HG03558 (cell line): ENCODE measurements at regions not wholly inside any gene's neighbourhood (a gene's known extent, or its start where the extent isn't known, plus 50 kb on each side); places are given as distances from the start of the nearest gene placed in this dataset.

ENCODE experiments used
- ATAC-seq: cut with Tn5 transposase; IDR thresholded peaks from one replicate; pipeline ENCODE4 v1.9.1; 2021; ENCODE audit warnings: moderate number of reproducible peaks; ENCODE audit not compliant: unreplicated experiment; ENCODE audit errors: extremely low read depth

DNA sequence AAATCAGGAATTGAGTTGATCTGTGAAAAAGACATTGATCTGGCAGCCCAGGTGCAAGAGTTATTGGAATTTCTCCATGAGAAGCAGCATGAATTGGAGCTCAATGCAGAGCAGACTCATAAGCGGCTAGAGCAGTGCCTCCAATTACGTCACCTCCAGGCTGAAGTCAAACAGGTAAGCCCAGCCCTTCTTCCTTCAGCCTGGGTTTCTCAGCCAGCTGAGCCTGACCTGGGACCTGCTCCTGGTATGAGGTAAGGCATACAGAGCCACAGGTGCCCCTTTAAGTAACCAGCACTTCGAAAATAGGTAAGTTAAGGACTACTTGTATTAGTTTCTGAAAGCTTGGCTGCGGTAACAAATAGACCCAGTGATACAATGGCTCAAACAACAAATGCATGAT, 307.4 kb upstream of the UMPS start:
- ATAC-seq = no peak

DNA sequence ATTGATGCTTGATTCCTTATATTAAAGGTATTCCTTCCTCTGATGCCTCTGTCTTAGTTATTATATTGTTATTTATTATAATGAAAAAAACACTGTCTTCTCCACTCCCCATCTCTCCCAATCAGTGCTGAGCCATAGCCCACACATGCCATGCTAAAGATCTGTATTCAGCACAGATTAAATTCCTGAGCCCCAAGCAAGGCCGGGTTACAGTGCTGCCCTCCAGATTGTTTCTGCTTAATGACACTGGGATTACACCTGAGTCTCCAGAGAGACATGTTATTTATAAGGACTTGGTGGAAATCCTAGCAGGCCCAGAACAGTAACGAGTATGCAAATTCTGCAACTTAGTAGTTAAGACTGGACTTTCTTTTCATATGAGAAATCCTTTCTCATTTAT, 305.9 kb upstream of the UMPS start:
- no peak for ATAC-seq

DNA sequence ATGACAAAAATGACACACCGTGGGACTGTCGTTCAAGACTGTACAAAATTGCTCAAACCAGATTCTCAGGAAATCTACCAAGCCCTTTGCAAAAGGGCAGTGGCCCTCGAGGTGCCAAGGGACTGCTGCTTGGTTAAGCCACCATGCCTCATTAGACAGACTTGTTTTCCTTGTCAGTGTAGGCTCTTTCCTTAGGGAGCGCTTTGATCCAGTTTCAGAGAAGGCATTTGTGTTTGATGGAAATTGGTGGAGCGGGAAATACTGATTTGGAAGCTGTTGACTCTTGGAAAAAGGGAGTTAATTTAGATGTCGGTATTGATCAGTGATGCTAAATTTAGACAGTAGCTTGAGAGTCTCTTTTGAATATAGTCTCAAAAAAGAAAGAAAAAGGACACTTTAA, 304.3 kb upstream of the UMPS start:
- ATAC-seq = no peak

DNA sequence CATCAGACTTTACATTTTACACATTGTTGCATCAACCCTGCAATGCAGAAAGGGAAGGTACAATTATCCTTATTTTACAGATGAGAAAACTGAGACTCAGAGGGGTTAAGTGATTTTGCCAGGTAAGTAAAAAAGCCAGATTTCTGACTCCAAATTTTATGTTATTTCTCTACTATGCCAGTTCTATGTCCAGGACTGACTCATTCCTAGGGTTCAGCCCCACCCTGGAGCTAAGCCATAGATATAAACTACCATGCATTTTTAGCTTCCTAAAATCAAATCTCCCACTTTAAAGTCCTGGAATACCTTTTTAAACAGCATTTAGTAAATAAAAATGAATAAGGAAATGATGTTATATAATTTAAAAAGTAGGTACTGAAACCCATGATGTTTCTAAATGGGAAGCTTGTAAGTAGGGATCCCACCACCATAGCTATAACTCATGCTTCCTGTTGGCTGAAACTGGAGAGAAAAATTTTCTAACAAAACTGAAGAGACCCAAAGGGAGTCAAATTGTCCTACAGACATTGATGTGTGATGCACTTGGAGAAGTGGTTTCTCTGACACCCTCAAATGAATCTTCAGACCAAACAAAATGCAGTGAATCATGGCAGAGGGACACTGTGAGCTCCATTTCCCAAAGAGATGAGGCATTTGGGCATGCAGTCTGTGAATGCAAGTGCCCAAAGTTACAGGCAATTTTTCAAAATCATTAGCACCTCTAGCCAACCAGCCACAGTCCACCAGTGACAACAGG, 301.7 kb upstream of the UMPS start:
- ATAC-seq = no peak

DNA sequence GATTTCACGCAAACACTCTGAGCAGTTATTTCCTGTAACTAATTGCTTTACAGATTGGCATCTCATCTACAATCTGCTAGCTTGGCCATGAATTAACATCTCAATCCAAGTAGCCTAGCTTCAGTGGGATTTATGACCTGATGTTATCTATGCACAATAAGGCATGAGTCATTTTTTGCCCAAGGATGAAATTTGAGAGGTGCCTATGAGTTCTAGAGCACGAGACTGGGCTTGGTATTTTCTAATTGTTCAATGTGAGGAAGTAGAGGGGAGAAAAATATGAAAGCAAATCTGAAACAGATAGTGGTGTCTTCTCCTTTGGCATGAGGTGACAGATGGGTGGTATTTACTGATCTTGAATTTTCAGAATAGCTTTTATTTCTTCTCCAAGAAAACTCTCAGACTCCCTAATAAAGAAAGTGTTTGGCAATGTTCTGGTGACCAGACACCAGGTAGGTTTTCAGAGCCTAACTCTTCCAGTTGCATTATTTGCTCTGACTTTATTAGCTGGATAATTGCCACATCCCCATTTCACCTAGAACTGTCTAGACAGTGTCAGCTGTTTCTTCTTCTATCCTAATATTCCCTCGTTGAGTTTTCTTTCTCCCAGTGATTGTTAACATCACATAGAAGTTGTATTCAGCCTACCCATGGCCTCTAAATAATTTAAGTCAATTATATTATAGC, 301.0 kb upstream of the UMPS start:
- ATAC-seq = no peak

DNA sequence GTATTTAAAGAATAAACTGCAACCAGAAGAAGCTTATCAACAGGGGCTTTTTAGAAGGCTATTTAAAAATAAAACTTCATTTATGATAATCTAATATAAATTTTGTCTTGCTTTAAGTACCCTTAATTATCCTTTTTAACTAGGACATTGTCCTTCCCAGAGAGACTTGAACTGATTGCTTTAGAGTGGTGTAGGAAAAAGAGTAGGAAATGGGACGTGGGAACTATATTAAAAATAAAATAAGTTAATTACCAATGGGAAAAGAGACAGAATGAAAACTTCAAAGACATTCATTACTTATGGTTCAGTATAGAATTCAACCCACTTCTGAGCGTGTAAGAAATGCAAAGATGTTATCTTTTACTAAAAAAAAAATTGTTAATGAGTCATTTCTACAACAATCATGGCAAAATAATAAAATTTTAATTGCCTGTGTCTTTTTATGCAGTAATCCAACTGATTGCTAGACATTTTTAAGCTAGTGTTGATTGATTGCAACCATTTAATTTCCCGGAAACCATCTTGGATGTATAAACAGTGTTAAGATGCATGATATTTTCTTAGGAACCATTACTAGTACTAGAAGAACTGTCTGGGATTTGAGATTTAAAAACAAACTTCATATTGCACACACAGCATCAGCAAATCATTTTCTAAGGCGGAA, 298.8 kb upstream of the UMPS start:
- no peak for ATAC-seq

DNA sequence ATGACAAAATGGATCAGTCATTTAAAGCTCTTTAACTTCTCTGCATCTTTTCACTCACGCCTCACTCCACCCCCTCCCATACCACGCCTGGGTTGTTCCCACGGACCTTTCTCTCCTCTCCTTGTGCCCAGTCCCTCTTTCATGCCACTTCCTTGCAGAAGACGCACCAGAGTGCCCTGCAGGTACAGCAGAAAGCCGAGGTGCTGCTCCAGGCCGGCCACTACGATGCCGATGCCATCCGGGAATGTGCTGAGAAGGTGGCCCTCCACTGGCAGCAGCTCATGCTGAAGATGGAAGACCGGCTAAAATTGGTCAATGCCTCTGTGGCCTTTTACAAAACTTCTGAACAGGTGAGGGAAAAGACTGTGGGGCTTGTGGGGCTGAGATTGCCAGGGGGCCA, 296.1 kb upstream of the UMPS start:
- no peak for ATAC-seq

DNA sequence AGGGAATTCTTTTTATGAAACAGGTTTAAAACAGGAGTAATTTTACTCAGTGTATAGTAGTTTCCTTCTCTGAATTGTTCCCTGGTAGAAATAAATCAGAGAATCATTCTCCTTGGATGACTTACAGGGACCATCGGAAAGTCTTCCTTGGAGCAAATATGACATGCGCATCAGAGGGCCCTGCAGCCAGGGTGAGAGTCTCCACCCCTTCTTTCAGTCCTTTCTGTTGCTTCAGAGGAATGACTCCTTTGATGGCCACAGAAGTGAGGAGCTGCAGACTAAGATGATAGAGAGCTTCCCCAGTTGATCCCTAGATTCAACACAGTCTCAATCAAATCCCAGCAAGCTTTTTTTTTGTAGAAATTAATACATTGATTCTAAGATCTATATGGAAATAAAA, 294.8 kb upstream of the UMPS start:
- ATAC-seq = no peak

DNA sequence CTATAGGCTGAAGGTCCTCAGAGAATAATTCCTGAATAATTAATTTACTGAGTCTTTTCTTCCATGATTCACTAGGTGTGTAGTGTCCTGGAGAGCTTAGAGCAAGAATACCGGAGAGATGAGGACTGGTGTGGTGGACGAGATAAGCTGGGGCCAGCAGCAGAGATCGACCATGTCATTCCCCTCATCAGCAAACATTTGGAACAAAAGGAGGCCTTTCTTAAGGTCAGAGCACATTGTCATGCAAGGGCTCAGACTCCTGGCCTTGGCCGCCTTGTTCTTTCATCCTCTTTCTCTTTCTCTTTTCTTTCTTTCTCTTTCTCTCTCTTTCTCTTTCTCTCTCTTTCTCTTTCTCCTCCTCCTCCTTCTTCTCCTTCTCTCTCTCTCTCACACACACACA, 291.4 kb upstream of the UMPS start:
- ATAC-seq = no peak

DNA sequence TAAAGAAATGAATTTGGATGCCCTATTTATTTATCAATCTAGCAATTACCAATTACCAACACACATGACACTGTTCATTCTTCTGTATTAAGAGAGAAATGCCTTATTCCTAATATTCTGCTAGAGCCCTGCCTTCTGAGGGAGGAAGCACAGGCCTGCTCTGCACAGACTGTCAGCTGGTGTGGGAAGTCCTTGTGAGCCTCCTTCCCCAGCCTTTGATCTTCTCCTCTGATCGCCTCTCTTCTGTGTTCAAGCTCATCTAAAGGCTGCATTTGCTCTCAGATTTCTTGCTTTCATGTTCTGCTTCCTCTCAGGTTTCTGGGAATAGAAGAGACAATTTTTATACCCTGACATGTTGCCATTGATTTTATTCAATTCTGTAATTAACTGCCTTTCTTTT, 290.6 kb upstream of the UMPS start:
- ATAC-seq = no peak

DNA sequence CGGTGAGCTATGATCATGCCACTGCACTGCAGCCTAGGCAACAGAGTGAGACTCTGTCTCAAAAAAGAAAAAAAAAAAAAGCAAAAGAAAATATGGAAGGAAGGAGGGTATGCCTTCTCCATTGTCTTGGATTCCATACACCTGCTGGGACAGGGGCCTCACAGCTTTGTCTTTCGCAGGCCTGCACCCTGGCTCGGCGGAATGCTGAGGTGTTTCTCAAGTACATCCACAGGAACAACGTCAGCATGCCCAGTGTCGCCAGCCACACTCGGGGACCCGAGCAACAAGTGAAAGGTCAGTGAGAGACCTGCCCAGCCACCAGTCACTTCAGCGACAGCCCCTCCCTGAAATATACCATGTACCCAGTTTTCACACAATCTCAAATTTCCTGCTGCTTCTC, 288.5 kb upstream of the UMPS start:
- no peak for ATAC-seq

DNA sequence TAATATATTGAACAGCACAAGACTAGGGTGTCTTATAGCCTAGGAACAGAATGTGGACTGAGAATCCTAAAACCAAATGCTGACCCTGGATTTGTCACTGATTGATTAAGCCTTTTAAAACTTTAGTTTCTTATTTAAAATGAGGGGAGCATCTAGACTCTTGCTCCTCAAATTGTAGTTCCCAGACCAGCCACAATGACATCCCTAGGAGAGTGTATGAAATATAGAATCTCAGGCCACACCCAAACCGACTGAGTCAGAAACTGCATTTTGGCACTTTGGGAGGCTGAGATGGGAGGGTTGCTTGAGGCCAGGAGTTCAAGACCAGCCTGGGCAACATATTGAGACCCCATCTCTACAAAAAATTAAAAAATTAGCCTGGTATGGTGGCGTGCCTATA, 287.8 kb upstream of the UMPS start:
- ATAC-seq = no peak

DNA sequence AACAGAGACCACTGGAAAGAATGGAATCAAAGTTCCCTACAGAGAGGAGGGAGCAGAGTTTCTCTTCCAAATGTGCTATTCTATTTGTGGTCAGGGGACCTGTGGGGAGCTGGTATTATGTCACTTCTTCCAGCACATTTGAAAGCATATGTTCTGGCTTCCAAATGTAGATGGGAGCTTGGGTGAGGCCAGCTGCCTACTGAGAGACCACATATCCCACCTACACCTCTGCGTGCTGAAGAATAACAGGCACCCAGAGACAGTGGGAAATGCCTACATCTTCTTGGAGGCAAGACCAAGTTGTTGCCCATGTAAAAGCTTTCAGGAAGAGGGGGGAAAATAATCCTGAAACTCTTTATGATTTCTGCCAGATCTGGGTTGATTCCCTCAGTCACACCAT, 286.8 kb upstream of the UMPS start:
- no peak for ATAC-seq

DNA sequence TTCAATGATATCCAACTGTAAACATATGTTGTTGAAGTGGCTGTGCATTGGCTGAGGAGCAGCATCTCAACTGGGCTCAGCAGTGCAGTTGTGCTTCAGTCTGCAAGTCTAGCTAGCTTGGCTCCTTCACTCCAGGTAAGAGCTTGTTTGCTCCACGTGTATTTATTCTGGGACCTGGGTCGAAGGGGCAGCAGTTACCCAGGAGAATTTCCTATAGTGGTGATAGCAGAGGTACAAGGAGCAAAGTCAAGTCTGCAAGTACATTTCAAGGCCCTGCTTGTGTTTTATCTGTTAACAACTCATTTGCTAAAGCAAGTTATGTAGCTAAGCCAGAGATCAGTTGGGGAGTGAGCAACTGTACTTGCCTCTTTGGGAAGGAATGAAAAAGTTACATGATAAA, 286.2 kb upstream of the UMPS start:
- ATAC-seq = no peak

DNA sequence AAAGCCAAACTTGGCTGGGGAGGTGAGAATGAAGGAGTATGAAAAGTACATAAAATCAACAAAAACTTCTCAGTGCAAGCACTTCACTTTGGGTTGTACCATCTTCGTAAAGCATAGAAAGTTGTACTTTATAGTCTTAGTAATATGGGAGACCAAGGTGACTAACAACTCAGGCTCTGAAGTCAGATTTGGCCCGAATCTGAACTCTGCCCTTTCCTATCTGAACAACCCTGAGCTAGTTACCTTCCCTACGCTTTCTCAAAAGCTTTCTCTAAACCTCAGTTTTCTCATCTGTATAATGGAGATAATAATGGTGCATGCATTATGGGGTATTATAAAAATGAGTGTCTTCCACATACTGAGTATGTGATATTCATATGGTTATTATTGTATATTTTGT, 285.4 kb upstream of the UMPS start:
- ATAC-seq = no peak

DNA sequence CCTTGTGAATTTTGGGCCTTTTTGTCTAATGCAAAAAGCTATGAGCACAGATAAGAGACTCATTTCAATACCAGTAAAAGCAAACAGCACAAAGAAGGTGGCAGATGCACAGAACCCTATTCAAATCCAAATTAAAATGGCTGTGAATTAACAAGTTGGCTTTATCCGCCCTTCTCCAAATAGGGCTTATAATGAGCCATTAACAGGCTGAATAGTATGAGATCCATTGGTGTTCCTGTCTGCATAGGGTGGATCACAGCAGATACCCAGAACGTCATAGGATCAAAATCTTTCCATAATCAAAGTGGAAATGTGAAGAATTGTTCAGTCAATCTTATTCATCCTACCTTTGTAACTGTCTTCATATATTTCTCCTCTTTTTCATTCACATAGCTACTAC, 282.4 kb upstream of the UMPS start:
- no peak for ATAC-seq

DNA sequence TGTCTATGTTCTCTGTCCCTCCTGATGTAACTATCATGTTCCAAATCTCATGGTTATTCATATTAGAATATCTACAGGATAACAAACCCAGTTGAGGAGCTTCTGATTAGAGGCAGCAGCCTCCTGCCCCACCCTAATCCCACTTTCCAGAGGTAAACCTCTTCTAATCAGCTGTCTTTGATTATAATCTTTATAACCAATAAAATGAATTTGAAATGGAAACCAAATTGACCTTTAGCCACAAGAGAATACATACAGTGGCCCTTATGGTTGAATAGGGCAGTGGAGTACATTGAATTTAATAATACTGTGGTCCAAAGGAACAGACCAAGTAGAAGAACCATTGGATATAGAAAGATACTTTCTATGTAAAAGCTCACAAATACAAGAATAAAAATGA, 281.3 kb upstream of the UMPS start:
- ATAC-seq = no peak

DNA sequence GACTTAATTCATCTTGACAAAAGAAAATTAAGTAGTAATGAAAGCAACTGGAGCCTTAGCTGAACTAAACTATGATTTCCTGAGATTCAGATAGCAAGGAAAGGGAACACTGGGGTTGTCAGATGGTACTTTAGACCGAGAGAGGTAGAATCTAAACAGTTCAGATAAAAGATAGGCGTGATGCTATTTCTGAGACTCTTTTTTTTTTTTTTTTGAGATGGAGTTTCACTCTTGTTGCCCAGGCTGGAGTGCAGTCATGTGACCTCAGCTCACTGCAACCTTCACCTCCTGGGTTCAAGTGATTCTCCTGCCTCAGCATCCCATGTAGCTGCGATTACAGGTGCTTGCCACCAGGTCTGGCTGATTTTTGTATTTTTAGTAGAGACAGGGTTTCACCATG, 279.9 kb upstream of the UMPS start:
- no peak for ATAC-seq

DNA sequence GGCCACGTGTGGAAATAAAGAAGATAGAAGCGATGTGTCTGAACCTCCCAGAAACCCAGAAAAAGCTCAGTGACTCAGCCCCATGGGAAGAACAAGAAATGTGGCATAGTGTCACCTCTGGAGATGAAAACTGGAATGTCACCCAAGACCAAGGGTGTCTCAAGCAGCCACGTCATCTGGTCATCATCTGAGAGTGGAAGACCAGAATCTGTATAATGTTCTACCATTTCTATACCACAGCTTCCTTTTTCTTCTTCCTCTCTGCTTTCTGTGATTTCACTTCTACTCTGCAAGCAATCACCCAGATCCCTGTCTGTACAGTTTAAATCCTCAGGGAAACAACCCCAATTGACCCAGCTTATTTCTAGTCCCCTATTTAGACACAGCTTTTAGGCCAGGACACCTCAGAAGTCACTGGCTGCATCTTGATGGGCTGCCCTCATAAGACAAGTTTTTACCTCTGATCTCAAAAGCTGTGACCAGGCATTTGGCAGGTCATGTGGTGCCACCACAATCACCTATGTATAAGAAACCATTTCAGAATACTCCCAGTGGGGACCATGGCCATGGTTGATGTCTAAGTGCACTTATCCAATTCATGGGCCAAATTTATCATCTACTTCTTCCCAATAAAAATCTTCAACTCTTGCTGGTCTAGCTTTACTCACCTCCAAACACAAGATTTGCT, 278.5 kb upstream of the UMPS start:
- ATAC-seq = no peak

DNA sequence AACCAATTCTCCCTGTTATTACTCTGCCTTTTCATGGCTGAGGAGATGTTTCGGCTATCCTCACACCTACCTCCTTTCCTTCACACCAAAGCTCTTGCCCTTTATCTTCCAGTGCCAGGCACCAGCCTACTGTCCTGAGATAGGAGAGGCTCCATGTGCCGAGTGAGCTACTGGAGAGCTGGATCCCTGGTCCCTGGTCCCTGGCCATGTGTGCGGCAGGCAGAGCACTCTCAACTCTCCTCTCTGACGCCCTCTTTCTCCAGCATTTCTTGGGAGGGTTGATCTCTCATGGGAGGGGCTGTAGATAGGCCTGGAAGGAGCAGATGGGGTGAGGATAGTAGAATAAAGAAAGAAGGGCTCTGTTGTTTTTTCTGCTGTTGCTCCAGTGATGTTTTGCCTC, 277.1 kb upstream of the UMPS start:
- no peak for ATAC-seq

DNA sequence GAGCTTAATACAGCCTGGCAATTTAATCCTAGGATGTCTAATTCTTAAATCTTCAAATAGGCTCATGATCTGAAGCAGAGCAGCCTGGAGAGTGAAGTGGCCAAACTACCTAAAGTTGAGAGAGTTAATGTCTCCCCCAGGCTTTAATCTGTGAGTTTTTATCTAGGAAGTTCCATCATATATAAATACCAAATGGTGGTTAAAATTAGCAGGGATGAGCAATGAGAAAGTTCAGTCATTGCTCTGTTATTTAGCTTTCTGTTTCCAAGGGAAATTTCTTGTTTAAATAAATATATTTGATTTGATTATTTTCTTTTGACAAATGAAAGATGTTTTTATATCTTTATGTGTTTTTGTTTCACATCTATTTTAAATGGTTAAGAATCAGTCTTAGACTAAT, 274.4 kb upstream of the UMPS start:
- ATAC-seq = no peak
